GM06990 (cell line): ENCODE measurements at regions not wholly inside any gene's neighbourhood (a gene's known extent, or its start where the extent isn't known, plus 50 kb on each side); places are given as distances from the start of the nearest gene placed in this dataset.

ENCODE experiments used
- DNase-seq: peaks from one replicate; pipeline ENCODE4 v3.0.0-alpha.2; 2011; ENCODE audit not compliant: insufficient read length; ENCODE audit errors: extremely low read depth
- H3K27me3 ChIP-seq: replicated peaks from 2 replicates; pipeline ENCODE4 v1.6.0; 2011; ENCODE audit warnings: low read length; ENCODE audit not compliant: control insufficient read depth, insufficient read depth
- H3K36me3 ChIP-seq: 2 replicates; pipeline ENCODE4 v1.5.1; 2011; ENCODE audit warnings: low read length; ENCODE audit not compliant: control insufficient read depth, insufficient read depth
- H3K4me3 ChIP-seq: replicated peaks from 2 replicates; pipeline ENCODE4 v1.5.1; 2011; ENCODE audit warnings: low read depth, mild to moderate bottlenecking, control low read depth, low read length
- TF ChIP-seq, protein P1 (sequence below): IDR thresholded peaks from 2 replicates; pipeline ENCODE4 v1.5.1; 2011; ENCODE audit warnings: low read length, control low read depth, mild to moderate bottlenecking, inconsistent platforms; ENCODE audit not compliant: insufficient read depth, poor library complexity, severe bottlenecking

DNA sequence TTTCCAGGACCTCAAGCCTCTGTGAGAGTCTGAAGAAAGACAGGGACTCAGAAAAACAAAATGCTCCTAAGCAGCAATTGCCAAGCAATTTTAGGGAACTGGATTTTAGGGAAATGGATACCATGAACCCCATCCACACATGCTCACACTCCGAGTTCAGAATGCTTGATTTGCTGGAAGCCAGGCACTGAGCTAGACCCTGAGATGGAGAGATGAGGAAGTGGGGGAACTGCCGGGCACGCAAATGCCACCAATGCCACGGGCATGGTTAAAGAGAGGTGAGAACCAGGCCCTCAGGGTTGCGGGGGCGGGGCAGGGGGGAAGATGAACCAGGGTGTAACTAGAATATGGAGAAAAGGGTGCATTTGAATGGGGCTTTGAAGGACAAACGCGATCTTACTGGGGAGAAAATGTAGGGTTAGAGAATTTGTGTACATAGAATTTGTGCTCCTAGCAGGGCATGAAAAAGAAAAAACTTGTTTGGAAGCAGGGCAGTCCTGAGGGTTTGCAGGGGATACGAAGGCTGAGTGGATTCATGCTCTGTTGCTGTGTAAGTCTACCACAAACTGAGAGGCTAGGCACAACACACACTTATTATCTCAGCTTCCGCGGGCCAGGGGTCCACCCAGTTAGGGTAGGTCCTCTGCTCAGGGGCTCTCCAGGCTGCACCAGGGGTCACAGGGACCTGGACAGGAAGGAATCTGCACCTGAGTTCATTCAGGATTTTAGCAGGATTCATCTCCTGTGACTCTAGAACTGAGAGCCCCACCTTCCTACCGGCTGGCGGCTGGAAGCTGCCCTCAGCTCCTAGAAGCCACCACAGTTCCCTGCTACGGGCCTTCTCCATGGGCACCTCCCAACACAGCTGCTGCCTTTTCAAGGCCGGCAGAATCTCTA, 108.0 kb downstream of the SNX5 start:
- Histone ChIP-seq H3K36me3 (no peaks in the 10 kb centered on the region), H3K27me3 (no peaks in the 10 kb centered on the region), H3K4me3 (no peak overlapping the region)
- TF ChIP-seq, protein P1, sequence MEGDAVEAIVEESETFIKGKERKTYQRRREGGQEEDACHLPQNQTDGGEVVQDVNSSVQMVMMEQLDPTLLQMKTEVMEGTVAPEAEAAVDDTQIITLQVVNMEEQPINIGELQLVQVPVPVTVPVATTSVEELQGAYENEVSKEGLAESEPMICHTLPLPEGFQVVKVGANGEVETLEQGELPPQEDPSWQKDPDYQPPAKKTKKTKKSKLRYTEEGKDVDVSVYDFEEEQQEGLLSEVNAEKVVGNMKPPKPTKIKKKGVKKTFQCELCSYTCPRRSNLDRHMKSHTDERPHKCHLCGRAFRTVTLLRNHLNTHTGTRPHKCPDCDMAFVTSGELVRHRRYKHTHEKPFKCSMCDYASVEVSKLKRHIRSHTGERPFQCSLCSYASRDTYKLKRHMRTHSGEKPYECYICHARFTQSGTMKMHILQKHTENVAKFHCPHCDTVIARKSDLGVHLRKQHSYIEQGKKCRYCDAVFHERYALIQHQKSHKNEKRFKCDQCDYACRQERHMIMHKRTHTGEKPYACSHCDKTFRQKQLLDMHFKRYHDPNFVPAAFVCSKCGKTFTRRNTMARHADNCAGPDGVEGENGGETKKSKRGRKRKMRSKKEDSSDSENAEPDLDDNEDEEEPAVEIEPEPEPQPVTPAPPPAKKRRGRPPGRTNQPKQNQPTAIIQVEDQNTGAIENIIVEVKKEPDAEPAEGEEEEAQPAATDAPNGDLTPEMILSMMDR: no peak
- DNase-seq: no peak

DNA sequence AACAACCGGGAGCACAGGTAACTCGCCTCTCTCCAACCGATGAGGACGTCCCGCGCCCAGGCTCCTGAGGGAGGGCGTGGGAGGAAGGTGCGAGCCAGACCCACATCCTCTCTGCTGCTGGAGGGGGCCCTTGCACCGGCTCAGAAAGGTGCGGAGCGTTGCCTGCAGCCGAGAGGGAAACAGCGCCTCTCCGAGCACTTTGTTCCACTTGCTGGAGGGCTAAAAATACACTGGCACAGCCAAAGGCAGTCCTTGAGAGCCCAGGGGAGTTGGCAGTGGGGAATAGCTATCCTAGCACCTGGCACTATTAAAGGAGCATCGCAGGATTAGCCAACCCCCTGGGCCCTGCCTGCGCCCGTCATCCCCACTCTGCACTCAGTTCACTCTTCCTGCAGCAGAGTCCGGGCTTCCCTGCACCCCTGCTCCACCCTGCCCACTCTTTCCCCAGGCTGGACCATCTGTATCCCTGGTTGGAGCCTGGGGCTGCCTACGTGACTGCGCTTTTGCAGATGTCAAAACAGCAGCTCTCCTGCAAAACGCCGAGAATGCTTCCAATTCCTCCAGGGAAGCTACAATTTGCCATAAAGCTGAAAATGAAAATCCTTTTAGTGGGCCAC, 108.9 kb downstream of the SNX5 start:
- Histone ChIP-seq H3K4me3 (no peak overlapping the region), H3K36me3 (no peaks in the 10 kb centered on the region), H3K27me3 (no peaks in the 10 kb centered on the region)
- TF ChIP-seq, protein P1: peak; percentile 16
- DNase-seq: no peak

DNA sequence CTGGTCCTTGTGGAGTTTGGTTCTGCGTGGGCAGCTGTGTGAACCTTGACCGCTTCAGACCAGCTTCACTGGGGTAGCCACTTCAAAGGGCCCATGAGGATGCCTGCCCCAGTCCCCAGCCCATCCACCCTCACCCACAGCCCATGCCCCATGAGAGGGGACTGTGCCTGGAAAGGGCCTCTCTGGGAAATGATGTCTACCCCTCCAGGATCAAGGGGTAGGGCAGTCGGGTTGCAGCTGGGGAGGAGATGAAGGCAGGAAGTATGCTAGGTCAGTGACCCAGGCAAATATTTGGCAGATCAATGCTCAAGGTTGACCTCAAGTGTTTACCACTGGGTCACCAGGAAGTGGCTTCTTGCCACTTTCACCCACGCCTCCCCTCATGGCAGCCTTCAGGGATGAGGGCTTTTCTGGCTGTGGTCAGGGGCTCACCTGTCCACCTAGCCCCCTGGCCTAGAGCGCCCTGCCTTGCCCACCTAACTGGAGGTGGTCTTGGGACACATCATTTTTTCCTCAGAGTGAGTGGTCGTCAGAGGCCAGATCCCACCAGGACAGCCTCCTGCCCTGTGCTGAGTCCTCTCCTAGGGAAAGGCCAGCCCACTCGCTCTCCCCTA, 109.5 kb downstream of the SNX5 start:
- H3K36me3 ChIP-seq: no peaks in the 10 kb centered on the region
- no peak for DNase-seq
- TF ChIP-seq, protein P1: no peak
- H3K27me3 ChIP-seq: no peaks in the 10 kb centered on the region
- H3K4me3 ChIP-seq: no peak overlapping the region

DNA sequence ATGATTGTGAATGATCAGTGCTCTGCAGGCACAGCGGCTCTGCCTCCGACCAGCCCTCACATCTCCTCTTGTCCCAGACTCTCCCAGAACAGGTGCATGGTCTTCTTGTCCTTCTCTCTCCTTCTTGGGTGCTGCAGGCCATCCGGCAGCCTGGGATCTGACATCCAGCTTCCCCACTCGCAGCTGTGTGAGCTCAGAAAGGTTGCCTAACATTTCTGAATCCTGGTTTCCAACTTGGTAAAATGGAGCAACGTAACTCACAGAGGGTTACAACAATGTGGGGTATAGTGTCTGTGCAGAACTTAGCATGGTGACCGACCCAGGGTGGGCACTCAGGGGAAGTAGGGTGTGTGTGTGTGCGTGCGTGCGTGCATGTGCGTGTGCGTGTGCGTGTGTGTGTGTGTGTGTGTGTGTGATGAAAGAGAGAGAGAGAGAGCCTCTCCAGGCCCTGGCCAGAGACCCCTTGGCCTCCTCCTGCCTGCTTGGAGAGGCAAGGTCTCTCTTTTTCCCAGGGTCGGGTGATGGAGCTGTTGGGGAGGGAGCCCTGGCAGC, 110.1 kb downstream of the SNX5 start:
- Histone ChIP-seq H3K27me3 (no peaks in the 10 kb centered on the region), H3K4me3 (no peak overlapping the region), H3K36me3 (no peaks in the 10 kb centered on the region)
- TF ChIP-seq, protein P1: no peak
- no peak for DNase-seq

DNA sequence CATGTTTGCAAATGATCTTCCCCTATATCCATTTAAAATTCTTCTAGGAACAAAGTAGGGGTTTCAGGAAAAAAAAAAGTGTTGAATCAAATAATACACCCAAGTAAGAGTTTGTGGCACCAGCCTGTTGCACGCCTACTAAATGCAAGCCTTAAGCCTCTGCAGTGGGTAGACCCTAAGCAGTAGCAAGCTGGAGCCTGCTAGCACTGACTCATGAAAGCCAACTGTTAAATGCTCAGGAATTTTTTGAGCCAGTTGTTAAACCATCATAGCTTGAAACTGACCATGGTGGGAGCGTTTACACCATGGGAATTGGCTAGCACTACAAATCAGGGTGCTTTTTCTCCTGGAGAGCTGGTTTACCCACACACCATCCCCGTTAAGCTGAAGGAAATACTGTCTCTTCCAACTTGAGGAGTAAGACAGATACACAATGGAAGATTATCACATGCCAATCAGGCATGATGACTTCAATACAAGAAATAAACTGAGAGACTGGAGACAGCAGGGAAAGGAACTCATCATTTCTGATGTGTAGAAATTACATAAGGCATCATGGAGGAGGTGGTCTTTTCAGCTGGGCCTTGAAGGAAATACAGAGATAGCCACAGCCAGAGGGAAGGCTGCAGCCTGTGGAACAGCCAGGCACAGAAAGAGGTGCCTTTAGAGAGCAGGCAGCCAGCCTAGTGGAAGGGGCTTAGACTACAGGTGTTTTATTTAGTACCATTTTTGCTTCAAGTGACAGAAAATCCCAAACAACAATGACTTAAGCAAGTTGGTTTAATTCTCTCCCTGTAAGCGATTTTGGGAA, 110.8 kb downstream of the SNX5 start:
- TF ChIP-seq, protein P1: no peak

More for the DNA sequence above, 110.8 kb downstream of the SNX5 start:
- H3K36me3 ChIP-seq: no peaks in the 10 kb centered on the region
- no peak overlapping the region for H3K4me3 ChIP-seq
- DNase-seq: no peak
- H3K27me3 ChIP-seq: no peaks in the 10 kb centered on the region
